HG03432 (cell line): ENCODE measurements at regions not wholly inside any gene's neighbourhood (a gene's known extent, or its start where the extent isn't known, plus 50 kb on each side); places are given as distances from the start of the nearest gene placed in this dataset.
A peak's percentile ranks its signal among the peaks of the same experiment; 100 is the strongest.
"Not testable (repeated sequence)": the region's sequence is repeated elsewhere in the genome, so short reads cannot be mapped to it uniquely, and the experiment has no call there.

Experiments used
- ATAC-seq: cut with Tn5 transposase; IDR thresholded peaks from one replicate; pipeline ENCODE4 v1.9.1; 2021; ENCODE audit warnings: mild to moderate bottlenecking, moderate library complexity; ENCODE audit not compliant: unreplicated experiment

- no peak for ATAC-seq
These were observed 567.7 kb downstream of the MAT2B start for GRCh38 chr5:164073081-164073480.

GRCh38 chr5:164076556-164076955 is 571.1 kb downstream of the MAT2B start:
- no peak for ATAC-seq

- ATAC-seq = no peak
These were observed 584.9 kb downstream of the MAT2B start for GRCh38 chr5:164090358-164090757.

- no peak for ATAC-seq
These were observed 586.4 kb downstream of the MAT2B start for GRCh38 chr5:164091836-164092235.

GRCh38 chr5:164094291-164094690 is 588.9 kb downstream of the MAT2B start:
- no peak for ATAC-seq

GRCh38 chr5:164097749-164098148 is 592.3 kb downstream of the MAT2B start:
- no peak for ATAC-seq

- no peak for ATAC-seq
These were observed 593.1 kb downstream of the MAT2B start for GRCh38 chr5:164098531-164098930.

- ATAC-seq = no peak
These were observed 593.6 kb downstream of the MAT2B start for GRCh38 chr5:164098979-164099378.

GRCh38 chr5:164115420-164115819 is 610.0 kb downstream of the MAT2B start:
- ATAC-seq = no peak

GRCh38 chr5:164119806-164120447 is 614.5 kb downstream of the MAT2B start:
- peak; percentile 85 for ATAC-seq

- no peak for ATAC-seq
These were observed 622.1 kb downstream of the MAT2B start for GRCh38 chr5:164127527-164127926.

GRCh38 chr5:164132358-164132757 is 626.9 kb downstream of the MAT2B start:
- no peak for ATAC-seq

- ATAC-seq = no peak
These were observed 631.7 kb downstream of the MAT2B start for GRCh38 chr5:164137095-164137494.

- ATAC-seq = peak; percentile 68
These were observed 634.0 kb downstream of the MAT2B start for GRCh38 chr5:164139423-164139822.

GRCh38 chr5:164145458-164145857 is 640.0 kb downstream of the MAT2B start:
- ATAC-seq = no peak

- no peak for ATAC-seq
These were observed 640.8 kb downstream of the MAT2B start for GRCh38 chr5:164146223-164146622.

GRCh38 chr5:164148292-164148691 is 642.9 kb downstream of the MAT2B start:
- no peak for ATAC-seq

GRCh38 chr5:164152539-164152938 is 647.1 kb downstream of the MAT2B start:
- ATAC-seq = not testable (repeated sequence)

- no peak for ATAC-seq
These were observed 648.2 kb downstream of the MAT2B start for GRCh38 chr5:164153469-164154172.

- ATAC-seq = no peak
These were observed 665.4 kb downstream of the MAT2B start for GRCh38 chr5:164170814-164171213.

GRCh38 chr5:164175083-164175482 is 669.7 kb downstream of the MAT2B start:
- no peak for ATAC-seq

GRCh38 chr5:164179406-164179805 is 674.0 kb downstream of the MAT2B start:
- no peak for ATAC-seq

- ATAC-seq = no peak
These were observed 676.2 kb downstream of the MAT2B start for GRCh38 chr5:164181604-164182003.
